ENCODE measurements at regions not wholly inside any gene's neighbourhood (a gene's known extent, or its start where the extent isn't known, plus 50 kb on each side); places are given as distances from the start of the nearest gene placed in this dataset.

DNA sequence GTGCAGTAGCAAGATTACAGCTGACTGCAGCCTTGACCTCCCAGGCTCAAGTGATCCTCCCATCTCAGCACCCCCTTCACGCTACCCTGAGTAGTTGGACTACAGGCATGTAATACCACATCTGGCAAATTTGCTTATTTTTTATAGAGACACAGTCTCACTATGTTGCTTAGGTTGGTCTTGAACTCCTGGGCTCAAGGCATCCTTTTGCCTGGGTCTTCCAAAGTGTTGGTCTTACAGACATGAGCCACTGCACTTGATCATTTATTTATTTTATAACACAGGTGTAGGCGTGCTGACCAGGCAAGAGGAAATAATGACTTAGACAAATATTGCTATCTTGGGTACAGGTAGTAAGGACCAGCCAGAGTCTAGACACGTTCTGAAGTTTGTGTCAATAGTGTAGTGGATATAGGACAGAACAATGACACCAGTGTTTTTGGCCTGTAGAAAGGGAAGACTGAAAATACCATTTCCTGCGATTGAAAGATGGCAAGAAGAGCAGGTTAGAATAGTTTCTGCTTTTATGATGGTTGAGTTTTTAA, 71.0 kb upstream of the THUMPD2 start:
- no peak for TF ChIP-seq ZNF274 (IDR thresholded peaks at IDR 0.05; ENCODE audit: low read length)
- no peak for TF ChIP-seq ZNF274 (tag by site-specific recombination; IDR thresholded peaks at IDR 0.05; ENCODE audit: borderline replicate concordance)
- TF ChIP-seq, protein P1, sequence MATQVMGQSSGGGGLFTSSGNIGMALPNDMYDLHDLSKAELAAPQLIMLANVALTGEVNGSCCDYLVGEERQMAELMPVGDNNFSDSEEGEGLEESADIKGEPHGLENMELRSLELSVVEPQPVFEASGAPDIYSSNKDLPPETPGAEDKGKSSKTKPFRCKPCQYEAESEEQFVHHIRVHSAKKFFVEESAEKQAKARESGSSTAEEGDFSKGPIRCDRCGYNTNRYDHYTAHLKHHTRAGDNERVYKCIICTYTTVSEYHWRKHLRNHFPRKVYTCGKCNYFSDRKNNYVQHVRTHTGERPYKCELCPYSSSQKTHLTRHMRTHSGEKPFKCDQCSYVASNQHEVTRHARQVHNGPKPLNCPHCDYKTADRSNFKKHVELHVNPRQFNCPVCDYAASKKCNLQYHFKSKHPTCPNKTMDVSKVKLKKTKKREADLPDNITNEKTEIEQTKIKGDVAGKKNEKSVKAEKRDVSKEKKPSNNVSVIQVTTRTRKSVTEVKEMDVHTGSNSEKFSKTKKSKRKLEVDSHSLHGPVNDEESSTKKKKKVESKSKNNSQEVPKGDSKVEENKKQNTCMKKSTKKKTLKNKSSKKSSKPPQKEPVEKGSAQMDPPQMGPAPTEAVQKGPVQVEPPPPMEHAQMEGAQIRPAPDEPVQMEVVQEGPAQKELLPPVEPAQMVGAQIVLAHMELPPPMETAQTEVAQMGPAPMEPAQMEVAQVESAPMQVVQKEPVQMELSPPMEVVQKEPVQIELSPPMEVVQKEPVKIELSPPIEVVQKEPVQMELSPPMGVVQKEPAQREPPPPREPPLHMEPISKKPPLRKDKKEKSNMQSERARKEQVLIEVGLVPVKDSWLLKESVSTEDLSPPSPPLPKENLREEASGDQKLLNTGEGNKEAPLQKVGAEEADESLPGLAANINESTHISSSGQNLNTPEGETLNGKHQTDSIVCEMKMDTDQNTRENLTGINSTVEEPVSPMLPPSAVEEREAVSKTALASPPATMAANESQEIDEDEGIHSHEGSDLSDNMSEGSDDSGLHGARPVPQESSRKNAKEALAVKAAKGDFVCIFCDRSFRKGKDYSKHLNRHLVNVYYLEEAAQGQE (tag by site-specific recombination; IDR thresholded peaks at IDR 0.05): no peak
- TF ChIP-seq YY1 (tag by site-specific recombination; IDR thresholded peaks at IDR 0.05): no peak
